ENCODE measurements at regions not wholly inside any gene's neighbourhood (a gene's known extent, or its start where the extent isn't known, plus 50 kb on each side); places are given as distances from the start of the nearest gene placed in this dataset.

- TF ChIP-seq ZNF462 (CRISPR knock-in tag; IDR thresholded peaks at IDR 0.05) (no peak), EZH2 (IDR thresholded peaks at IDR 0.05; ENCODE audit: low read depth, unreplicated experiment) (no peak), ETS1 (IDR thresholded peaks at IDR 0.05) (no peak), JUNB (IDR thresholded peaks at IDR 0.05; ENCODE audit: unreplicated experiment) (no peak), NANOG (IDR thresholded peaks at IDR 0.05; ENCODE audit: borderline replicate concordance) (no peak), REST (IDR thresholded peaks at IDR 0.05; ENCODE audit: unreplicated experiment) (no peak)
Observed at GRCh38 chr7:89775459-89775858, 378.8 kb upstream of the STEAP1 start (continued).
